Liver (tissue), 8 donors: ENCODE measurements at regions not wholly inside any gene's neighbourhood (a gene's known extent, or its start where the extent isn't known, plus 50 kb on each side); places are given as distances from the start of the nearest gene placed in this dataset.

Experiments
- DNase-seq: peaks from one replicate; pipeline ENCODE4 v3.0.0-alpha.2; 2017; ENCODE audit warnings: low spot score
- H3K27ac ChIP-seq, 2 donors: one replicate each; pipeline ENCODE4 v1.7.0; 2013; ENCODE audit warnings: inconsistent platforms in 2 of 2, low read length in 2 of 2, control low read depth in 1 of 2, low read depth in 1 of 2, mild to moderate bottlenecking in 1 of 2
- H3K27me3 ChIP-seq, 4 donors: one replicate each; pipeline versions ENCODE4 v1.6.1 to v1.7.0; 2013; ENCODE audit warnings: low read length in 3 of 4, inconsistent platforms in 1 of 4, mild to moderate bottlenecking in 1 of 4, moderate library complexity in 1 of 4; ENCODE audit not compliant: control insufficient read depth in 4 of 4, insufficient read depth in 4 of 4
- H3K36me3 ChIP-seq, 4 donors: one replicate each; pipeline versions ENCODE4 v1.6.1 to v1.7.0; 2013; ENCODE audit warnings: low read length in 3 of 4, mild to moderate bottlenecking in 3 of 4, low read depth in 1 of 4, moderate library complexity in 1 of 4; ENCODE audit not compliant: control insufficient read depth in 4 of 4, insufficient read depth in 3 of 4
- H3K4me1 ChIP-seq, 4 donors: one replicate each; pipeline versions ENCODE4 v1.6.1 to v1.7.0; 2013; ENCODE audit warnings: low read length in 3 of 4, mild to moderate bottlenecking in 3 of 4, moderate library complexity in 1 of 4; ENCODE audit not compliant: control insufficient read depth in 4 of 4, insufficient read depth in 4 of 4
- H3K4me3 ChIP-seq, 3 donors: one replicate each; pipeline versions ENCODE4 v1.6.1 to v1.7.0; 2013; ENCODE audit warnings: low read length in 3 of 3, control low read depth in 1 of 3, low read depth in 1 of 3, mild to moderate bottlenecking in 1 of 3
- H3K9ac ChIP-seq, 2 donors: one replicate each; pipeline ENCODE4 v1.7.0; 2013; ENCODE audit warnings: low read length in 2 of 2, mild to moderate bottlenecking in 2 of 2, moderate library complexity in 2 of 2, control low read depth in 1 of 2, low read depth in 1 of 2
- H3K9me3 ChIP-seq, 4 donors: one replicate each; pipeline versions ENCODE4 v1.6.1 to v1.7.0; 2013; ENCODE audit warnings: low read length in 3 of 4; ENCODE audit not compliant: control insufficient read depth in 4 of 4
- ATF3 ChIP-seq: IDR thresholded peaks from 2 replicates; pipeline ENCODE4 v1.6.1; 2016; ENCODE audit warnings: antibody characterized with exemption
- CTCF ChIP-seq: fragments of 150-350 bp; IDR thresholded peaks from 2 replicates; pipeline ENCODE4 v1.5.1; 2017; ENCODE audit warnings: improper control_type of control experiment, low read depth, low read length; ENCODE audit not compliant: missing input control
- EGR1 ChIP-seq, 2 donors: IDR thresholded peaks; 2 replicates each; pipeline ENCODE4 v1.6.1; 2016 to 2018; ENCODE audit warnings: antibody characterized with exemption in 2 of 2, low read depth in 2 of 2
- FOXA1 ChIP-seq: IDR thresholded peaks from 2 replicates; pipeline ENCODE4 v1.6.1; 2016; ENCODE audit warnings: antibody characterized with exemption
- FOXA2 ChIP-seq: IDR thresholded peaks from 2 replicates; pipeline ENCODE4 v1.6.1; 2016; ENCODE audit warnings: antibody characterized with exemption
- GABPA ChIP-seq, 2 donors: IDR thresholded peaks in 1 of 2; conservative IDR thresholded peaks in 1 of 2; 2 replicates each; pipeline ENCODE4 v1.6.1; 2016; ENCODE audit warnings: antibody characterized with exemption in 2 of 2, mild to moderate bottlenecking in 1 of 2, moderate library complexity in 1 of 2
- JUND ChIP-seq, 2 donors: IDR thresholded peaks; 2 replicates each; pipeline ENCODE4 v1.6.1; 2016; ENCODE audit warnings: antibody characterized with exemption in 2 of 2
- MAX ChIP-seq: IDR thresholded peaks from 2 replicates; pipeline ENCODE4 v1.6.1; 2016; ENCODE audit warnings: antibody characterized with exemption
- NR2F2 ChIP-seq: IDR thresholded peaks from 2 replicates; pipeline ENCODE4 v1.6.1; 2016; ENCODE audit warnings: antibody characterized with exemption
- RAD21 ChIP-seq, 2 donors: IDR thresholded peaks; 2 replicates each; pipeline ENCODE4 v1.6.1; 2016; ENCODE audit warnings: antibody characterized with exemption in 2 of 2, mild to moderate bottlenecking in 2 of 2
- RXRA ChIP-seq, 2 donors: IDR thresholded peaks; 2 replicates each; pipeline ENCODE4 v1.6.1; 2017 to 2018; ENCODE audit warnings: antibody characterized with exemption in 2 of 2, mild to moderate bottlenecking in 1 of 2
- SP1 ChIP-seq: IDR thresholded peaks from 2 replicates; pipeline ENCODE4 v1.6.1; 2018; ENCODE audit warnings: antibody characterized with exemption, mild to moderate bottlenecking
- TAF1 ChIP-seq: conservative IDR thresholded peaks from 2 replicates; pipeline ENCODE4 v1.6.1; 2016; ENCODE audit warnings: antibody characterized with exemption, mild to moderate bottlenecking
- YY1 ChIP-seq: IDR thresholded peaks from 2 replicates; pipeline ENCODE4 v1.6.1; 2016; ENCODE audit warnings: antibody characterized with exemption, mild to moderate bottlenecking
- WGBS: extraction: QIAGEN DNeasy Blood & Tissue Kit; methylation state at CpG from one replicate; pipeline ENCODE4 v1.1.7; 2013; 5-methylcytosine and 5-hydroxymethylcytosine counted together
- donor health status: healthy.
- donor health status: healthy.
- donor health status: healthy.
- donor health status: healthy.
- donor health status: healthy.

GRCh38 chr11:105448703-105449079, 161.2 kb upstream of the GRIA4 start (continued):
- TF ChIP-seq CTCF, result no peak
- TF ChIP-seq YY1, result no peak
- TF ChIP-seq SP1, result no peak

GRCh38 chr11:105447936-105448702, 161.8 kb upstream of the GRIA4 start:
- 92% methylated on average over 1 of the region's 1 CpG for whole genome bisulfite sequencing
- no peaks in the 10 kb centered on the region for H3K36me3 ChIP-seq
- no peak for DNase-seq
- H3K4me3 ChIP-seq, result no peak overlapping the region
- no peaks in the 10 kb centered on the region for H3K4me1 ChIP-seq
- peaks cover 0 to 5% (median 3%) of the 10 kb centered on the region in 4 donors for H3K9me3 ChIP-seq
- no peak overlapping the region for H3K9ac ChIP-seq
- TF ChIP-seq RAD21 (IDR thresholded peaks at IDR 0.05) (no peak), CTCF (no peak), TAF1 (no peak), SP1 (no peak), GABPA (IDR thresholded peaks at IDR 0.05 in 1 of 2, conservative IDR thresholded peaks at IDR 0.05 in 1 of 2) (no peak)
- H3K27me3 ChIP-seq, result no peaks in the 10 kb centered on the region
- no peak overlapping the region for H3K27ac ChIP-seq

GRCh38 chr11:105443623-105444022, 166.2 kb upstream of the GRIA4 start:
- no peak for DNase-seq
- no peak overlapping the region for H3K27ac ChIP-seq
- H3K27me3 ChIP-seq, result no peaks in the 10 kb centered on the region
- no peak overlapping the region for H3K9ac ChIP-seq
- H3K4me1 ChIP-seq, result no peaks in the 10 kb centered on the region
- peaks cover 0 to 5% (median 3%) of the 10 kb centered on the region in 4 donors for H3K9me3 ChIP-seq
- H3K36me3 ChIP-seq, result no peaks in the 10 kb centered on the region
- no peak overlapping the region for H3K4me3 ChIP-seq
- TF ChIP-seq EGR1 (IDR thresholded peaks at IDR 0.05; ENCODE audit: low read depth in 2 of 2) (no peak), ATF3 (no peak), RXRA (IDR thresholded peaks at IDR 0.05) (no peak), NR2F2 (no peak), MAX (no peak), FOXA2 (no peak), SP1 (no peak), FOXA1 (no peak), YY1 (no peak), JUND (IDR thresholded peaks at IDR 0.05) (no peak), TAF1 (no peak)
